ENCODE measurements at regions not wholly inside any gene's neighbourhood (a gene's known extent, or its start where the extent isn't known, plus 50 kb on each side); places are given as distances from the start of the nearest gene placed in this dataset.

DNA sequence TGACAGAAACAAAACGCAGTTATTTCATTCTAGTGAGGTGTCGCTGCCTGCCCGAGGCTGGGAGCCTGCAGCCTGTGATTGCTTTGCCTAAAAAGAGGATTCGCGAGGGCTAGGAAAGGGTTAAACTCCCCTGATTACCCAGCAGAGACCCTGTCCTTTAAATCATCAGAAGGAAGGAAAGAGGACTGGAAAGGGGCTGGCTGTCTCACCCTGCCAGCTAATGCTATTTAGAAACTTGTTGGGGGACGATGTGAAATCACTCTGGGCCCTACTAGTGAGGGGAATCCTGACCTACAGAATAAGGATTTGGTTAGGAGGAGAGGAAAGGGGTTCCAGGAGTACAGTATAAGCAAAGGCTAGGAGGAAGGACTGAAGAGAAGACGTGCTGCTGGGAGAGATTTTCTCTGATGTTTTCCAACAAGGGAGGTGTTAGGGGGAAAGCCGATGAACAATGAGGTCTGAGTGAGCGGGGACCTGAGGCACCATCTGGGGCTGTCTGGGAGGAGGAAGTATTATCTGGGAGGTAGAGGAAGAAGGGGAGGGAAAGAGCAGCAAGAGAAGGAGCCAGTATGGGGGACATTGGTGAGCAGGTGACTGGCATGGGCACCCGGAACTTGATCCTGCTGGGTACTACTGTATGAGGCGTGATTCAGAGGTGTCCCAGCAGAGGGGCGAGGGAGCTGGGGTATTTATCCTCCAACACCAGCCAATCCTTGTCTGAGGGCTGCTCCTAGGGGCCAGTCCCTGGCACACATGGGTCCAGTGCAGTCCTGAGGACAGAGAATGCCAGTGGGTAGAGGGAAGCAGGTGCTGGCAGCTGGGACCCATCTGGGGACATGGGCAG is 55.7 kb upstream of the PTPRS start:
- TF ChIP-seq, protein P1, sequence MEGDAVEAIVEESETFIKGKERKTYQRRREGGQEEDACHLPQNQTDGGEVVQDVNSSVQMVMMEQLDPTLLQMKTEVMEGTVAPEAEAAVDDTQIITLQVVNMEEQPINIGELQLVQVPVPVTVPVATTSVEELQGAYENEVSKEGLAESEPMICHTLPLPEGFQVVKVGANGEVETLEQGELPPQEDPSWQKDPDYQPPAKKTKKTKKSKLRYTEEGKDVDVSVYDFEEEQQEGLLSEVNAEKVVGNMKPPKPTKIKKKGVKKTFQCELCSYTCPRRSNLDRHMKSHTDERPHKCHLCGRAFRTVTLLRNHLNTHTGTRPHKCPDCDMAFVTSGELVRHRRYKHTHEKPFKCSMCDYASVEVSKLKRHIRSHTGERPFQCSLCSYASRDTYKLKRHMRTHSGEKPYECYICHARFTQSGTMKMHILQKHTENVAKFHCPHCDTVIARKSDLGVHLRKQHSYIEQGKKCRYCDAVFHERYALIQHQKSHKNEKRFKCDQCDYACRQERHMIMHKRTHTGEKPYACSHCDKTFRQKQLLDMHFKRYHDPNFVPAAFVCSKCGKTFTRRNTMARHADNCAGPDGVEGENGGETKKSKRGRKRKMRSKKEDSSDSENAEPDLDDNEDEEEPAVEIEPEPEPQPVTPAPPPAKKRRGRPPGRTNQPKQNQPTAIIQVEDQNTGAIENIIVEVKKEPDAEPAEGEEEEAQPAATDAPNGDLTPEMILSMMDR (IDR thresholded peaks at IDR 0.05): no peak
- TF ChIP-seq POLR2A (IDR thresholded peaks at IDR 0.05): no peak
- TF ChIP-seq POLR2AphosphoS5 (IDR thresholded peaks at IDR 0.05): no peak
